SU-DHL-6 (cell line): ENCODE measurements at regions not wholly inside any gene's neighbourhood (a gene's known extent, or its start where the extent isn't known, plus 50 kb on each side); places are given as distances from the start of the nearest gene placed in this dataset.

Experiments
- H2AFZ ChIP-seq: fragments of 200-600 bp; sonication (generic); 2 replicates; pipeline ENCODE4 v1.6.1; 2014; ENCODE audit warnings: low read depth, mild to moderate bottlenecking, moderate library complexity, mixed read lengths, antibody characterized with exemption, low read length; ENCODE audit not compliant: severe bottlenecking
- H3F3A ChIP-seq: fragments of 200-600 bp; shearing (Covaris generic); 2 replicates; pipeline ENCODE4 v1.6.0; 2016; ENCODE audit warnings: antibody characterized with exemption, mild to moderate bottlenecking; ENCODE audit not compliant: insufficient read depth
- H3K27ac ChIP-seq: fragments of 200-600 bp; sonication (generic); 2 replicates; pipeline ENCODE4 v1.5.1; 2016; ENCODE audit warnings: low read depth, mild to moderate bottlenecking, low read length, moderate library complexity, mixed read lengths
- H3K27me3 ChIP-seq: fragments of 200-600 bp; sonication (generic), shearing (Covaris generic); 2 replicates; pipeline ENCODE4 v1.6.0; 2014; ENCODE audit warnings: mild to moderate bottlenecking, low read length
- H3K36me3 ChIP-seq: fragments of 200-600 bp; sonication (generic); 2 replicates; pipeline ENCODE4 v1.6.1; 2014; ENCODE audit warnings: mild to moderate bottlenecking, low read length, mixed read lengths
- H3K4me2 ChIP-seq: fragments of 300-600, 200-600 bp; shearing (Covaris generic), sonication (generic); 2 replicates; pipeline ENCODE4 v1.6.0; 2014; ENCODE audit warnings: low read length, low read depth, mild to moderate bottlenecking; ENCODE audit not compliant: poor library complexity, severe bottlenecking
- H3K4me3 ChIP-seq: fragments of 200-600 bp; sonication (generic); 2 replicates; pipeline ENCODE4 v1.5.1; 2014; ENCODE audit warnings: antibody characterized with exemption, low read length, mild to moderate bottlenecking, mixed read lengths; ENCODE audit not compliant: insufficient read depth, poor library complexity, severe bottlenecking
- H3K79me2 ChIP-seq: fragments of 200-600 bp; sonication (generic); 2 replicates; pipeline ENCODE4 v1.6.1; 2014; ENCODE audit warnings: mild to moderate bottlenecking, low read length, moderate library complexity; ENCODE audit not compliant: insufficient read depth
- H3K9ac ChIP-seq: fragments of 200-600 bp; sonication (generic); 2 replicates; pipeline ENCODE4 v1.7.0; 2014; ENCODE audit warnings: mild to moderate bottlenecking, low read length
- H3K9me2 ChIP-seq: fragments of 200-600 bp; sonication (generic); replicated peaks from 2 replicates; pipeline ENCODE4 v1.6.1; 2014; ENCODE audit warnings: low read length; ENCODE audit not compliant: insufficient read depth
- H3K9me3 ChIP-seq: fragments of 200-600 bp; sonication (generic); 2 replicates; pipeline ENCODE4 v1.6.1; 2014; ENCODE audit warnings: low read length, mixed read lengths; ENCODE audit not compliant: insufficient read depth
- H4K20me1 ChIP-seq: fragments of 200-600 bp; sonication (generic); 2 replicates; pipeline ENCODE4 v1.6.1; 2014; ENCODE audit warnings: low read depth, mild to moderate bottlenecking, antibody characterized with exemption, low read length, moderate library complexity, mixed read lengths
- EZH2phosphoT487 ChIP-seq: fragments of 200-600 bp; sonication (generic), shearing (Covaris generic); conservative IDR thresholded peaks from 2 replicates; pipeline ENCODE4 v1.6.1; 2018; ENCODE audit warnings: mild to moderate bottlenecking, antibody characterized with exemption, low read length, moderate library complexity, mixed read lengths
- TF ChIP-seq, protein P1 (sequence below): fragments of 200-600 bp; sonication (generic); IDR thresholded peaks from one replicate; pipeline ENCODE4 v1.5.1; 2017; ENCODE audit warnings: antibody characterized with exemption, mild to moderate bottlenecking, low read length, moderate library complexity; ENCODE audit not compliant: insufficient read depth, poor library complexity, severe bottlenecking

DNA sequence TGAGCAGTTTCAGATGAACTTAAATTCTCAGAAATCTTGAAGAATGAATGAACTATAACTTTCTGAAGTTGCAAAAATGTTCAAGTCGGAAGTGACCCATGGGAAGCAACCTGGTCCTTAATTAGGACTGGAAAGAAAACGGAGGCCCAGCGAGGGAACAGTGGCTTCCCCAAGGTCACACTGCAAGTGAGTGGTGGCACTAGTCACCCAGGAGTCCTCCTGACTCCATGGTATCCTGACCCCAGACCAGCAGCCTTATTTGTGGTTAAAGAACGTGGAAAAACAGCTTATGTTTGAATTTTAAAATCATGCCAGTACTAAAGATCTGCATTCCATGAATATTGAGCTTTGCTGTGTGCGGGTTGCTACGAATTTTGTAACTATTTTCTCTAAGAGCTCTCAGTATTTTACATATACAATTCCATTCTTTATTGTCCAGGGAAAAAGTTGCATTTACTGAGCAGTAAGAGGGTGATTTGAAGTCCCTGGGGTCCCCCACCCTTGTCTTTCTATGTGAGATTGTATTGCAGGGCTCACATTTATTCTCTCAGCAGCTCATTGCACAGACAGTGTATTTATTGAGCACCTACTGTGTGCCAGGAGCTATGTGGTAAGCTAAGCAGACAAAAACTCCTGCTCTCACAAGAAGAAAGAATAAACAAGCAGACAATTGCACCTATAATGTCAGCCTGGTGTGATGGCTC, 61.6 kb upstream of the ATP5PO start:
- Histone ChIP-seq H3K79me2 (no peaks in the 10 kb centered on the region), H3K27me3 (no peaks in the 10 kb centered on the region), H3K27ac (no peak overlapping the region), H3K9me3 (no peaks in the 10 kb centered on the region), H3K4me3 (no peak overlapping the region), H3F3A (no peaks in the 10 kb centered on the region), H3K9ac (no peak overlapping the region), H3K36me3 (no peaks in the 10 kb centered on the region), H4K20me1 (no peaks in the 10 kb centered on the region), H2AFZ (no peak overlapping the region), H3K9me2 (no peaks in the 10 kb centered on the region), H3K4me2 (no peak overlapping the region)
- TF ChIP-seq EZH2phosphoT487: no peak
- TF ChIP-seq, protein P1, sequence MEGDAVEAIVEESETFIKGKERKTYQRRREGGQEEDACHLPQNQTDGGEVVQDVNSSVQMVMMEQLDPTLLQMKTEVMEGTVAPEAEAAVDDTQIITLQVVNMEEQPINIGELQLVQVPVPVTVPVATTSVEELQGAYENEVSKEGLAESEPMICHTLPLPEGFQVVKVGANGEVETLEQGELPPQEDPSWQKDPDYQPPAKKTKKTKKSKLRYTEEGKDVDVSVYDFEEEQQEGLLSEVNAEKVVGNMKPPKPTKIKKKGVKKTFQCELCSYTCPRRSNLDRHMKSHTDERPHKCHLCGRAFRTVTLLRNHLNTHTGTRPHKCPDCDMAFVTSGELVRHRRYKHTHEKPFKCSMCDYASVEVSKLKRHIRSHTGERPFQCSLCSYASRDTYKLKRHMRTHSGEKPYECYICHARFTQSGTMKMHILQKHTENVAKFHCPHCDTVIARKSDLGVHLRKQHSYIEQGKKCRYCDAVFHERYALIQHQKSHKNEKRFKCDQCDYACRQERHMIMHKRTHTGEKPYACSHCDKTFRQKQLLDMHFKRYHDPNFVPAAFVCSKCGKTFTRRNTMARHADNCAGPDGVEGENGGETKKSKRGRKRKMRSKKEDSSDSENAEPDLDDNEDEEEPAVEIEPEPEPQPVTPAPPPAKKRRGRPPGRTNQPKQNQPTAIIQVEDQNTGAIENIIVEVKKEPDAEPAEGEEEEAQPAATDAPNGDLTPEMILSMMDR: no peak

DNA sequence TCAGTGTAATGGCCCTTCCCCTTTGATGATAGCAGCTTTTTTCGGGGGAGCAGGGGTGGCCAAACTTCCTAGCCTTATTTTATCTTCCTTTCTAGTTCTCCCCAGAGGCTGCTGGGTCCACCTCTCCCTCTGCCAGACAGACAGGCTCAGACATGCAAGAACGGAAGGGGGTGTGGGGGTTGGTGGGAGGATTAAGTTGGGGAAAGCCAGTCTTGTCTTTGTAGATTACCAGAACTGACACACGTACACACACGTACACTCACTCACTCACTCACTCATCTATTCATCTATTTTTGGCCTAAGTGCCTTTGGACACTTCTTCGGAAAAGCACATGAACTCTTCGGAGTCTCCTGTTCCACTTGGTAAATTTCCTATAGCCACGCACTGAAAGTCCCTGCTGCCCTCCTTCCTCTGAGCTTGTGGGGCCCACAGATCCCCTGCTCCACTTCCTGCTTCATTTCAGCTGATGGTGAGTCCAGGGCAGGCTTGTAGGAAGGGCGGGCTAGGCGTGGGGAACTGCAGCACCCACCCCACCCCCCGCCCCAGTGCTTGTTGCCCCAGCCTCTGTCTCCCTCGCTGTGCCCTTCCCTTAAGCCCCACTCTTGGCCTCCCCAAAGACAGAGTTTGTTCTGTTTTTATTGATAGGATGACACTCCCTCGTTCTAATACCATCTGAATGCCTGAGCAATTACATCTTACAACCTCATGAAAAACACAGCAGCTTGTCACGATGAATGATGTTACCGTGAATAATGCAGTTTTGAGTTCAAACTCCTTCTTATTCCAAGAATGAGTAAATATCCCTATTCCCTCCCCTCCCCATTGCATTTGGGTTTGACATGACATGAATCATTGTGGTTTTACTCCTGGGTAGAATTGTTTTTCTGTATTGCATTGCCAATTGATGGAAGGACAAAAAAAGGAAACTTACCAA, 60.7 kb upstream of the ATP5PO start:
- Histone ChIP-seq H3K79me2 (no peaks in the 10 kb centered on the region), H3K36me3 (no peaks in the 10 kb centered on the region), H3K4me3 (no peak overlapping the region), H3F3A (no peaks in the 10 kb centered on the region), H4K20me1 (no peaks in the 10 kb centered on the region), H3K27me3 (no peaks in the 10 kb centered on the region), H3K9me3 (no peaks in the 10 kb centered on the region), H3K27ac (no peak overlapping the region), H2AFZ (no peak overlapping the region), H3K9me2 (no peaks in the 10 kb centered on the region), H3K9ac (no peak overlapping the region), H3K4me2 (no peak overlapping the region)
- TF ChIP-seq, protein P1: no peak
- TF ChIP-seq EZH2phosphoT487: no peak

DNA sequence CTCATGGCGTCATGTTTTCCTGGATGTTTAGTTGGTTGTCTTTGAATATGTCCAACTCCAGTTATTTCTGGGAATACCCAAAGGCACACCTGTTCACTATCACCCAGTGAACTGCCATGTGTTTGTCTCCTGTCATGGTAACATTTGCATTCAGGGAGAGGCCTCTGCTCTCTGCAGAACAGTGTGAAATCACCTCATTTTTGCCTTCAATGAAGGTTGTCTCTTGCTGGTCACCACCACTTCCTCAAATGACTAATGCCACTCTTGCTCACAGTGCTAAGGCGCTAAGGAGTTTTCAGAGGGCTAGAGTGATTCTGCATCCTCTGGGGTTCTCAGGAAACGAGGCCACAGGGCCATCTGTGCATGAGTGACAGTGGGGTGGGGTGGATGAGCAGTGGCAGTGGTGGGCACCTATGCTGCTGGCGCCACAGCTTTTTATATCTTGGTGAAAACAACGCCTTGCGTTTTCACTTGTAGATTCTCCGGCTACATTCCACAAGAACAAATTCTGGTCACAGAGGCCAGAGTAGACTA, 60.0 kb upstream of the ATP5PO start:
- H3K4me3 ChIP-seq: no peak overlapping the region
- no peaks in the 10 kb centered on the region for H4K20me1 ChIP-seq
- TF ChIP-seq, protein P1: no peak
- TF ChIP-seq EZH2phosphoT487: no peak
- H3K27ac ChIP-seq: no peak overlapping the region
- H3K9me3 ChIP-seq: no peaks in the 10 kb centered on the region
- no peak overlapping the region for H2AFZ ChIP-seq
- no peaks in the 10 kb centered on the region for H3F3A ChIP-seq
- no peaks in the 10 kb centered on the region for H3K27me3 ChIP-seq
- H3K4me2 ChIP-seq: no peak overlapping the region
- H3K9me2 ChIP-seq: no peaks in the 10 kb centered on the region
- H3K9ac ChIP-seq: no peak overlapping the region
- no peaks in the 10 kb centered on the region for H3K79me2 ChIP-seq
- H3K36me3 ChIP-seq: no peaks in the 10 kb centered on the region
